PC-9 (cell line): ENCODE measurements at regions not wholly inside any gene's neighbourhood (a gene's known extent, or its start where the extent isn't known, plus 50 kb on each side); places are given as distances from the start of the nearest gene placed in this dataset.

ENCODE experiments used
- BruUV-seq: library from RNA; stranded (reverse); fragments of 400-500 nt; replicated peaks from 2 replicates; lab custom pipeline; 2021; lab: Mats Ljungman, UMichigan
- CTCF ChIA-PET: fragments of 300-600 bp; sonication (Branson Sonifier 250); formaldehyde crosslinking; loops from one replicate; lab custom pipeline; 2022; ENCODE audit warnings: antibody characterized with exemption; lab: Charles Lee
- POLR2A ChIA-PET: fragments of 300-600 bp; sonication (Branson Sonifier 250); formaldehyde crosslinking; loops from one replicate; lab custom pipeline; 2022; ENCODE audit warnings: antibody characterized with exemption; ENCODE audit not compliant: unreplicated experiment; lab: Charles Lee
- DNase-seq, 2 experiments: peaks; one replicate each; pipeline versions ENCODE4 v3.0.0 to v3.0.0-alpha.2; 2015 to 2022; ENCODE audit warnings: mixed read lengths in 1 of 2
- H2AFZ ChIP-seq: fragments of 200-600 bp; sonication (generic); 2 replicates; pipeline ENCODE4 v1.8.1; 2017; ENCODE audit warnings: antibody characterized with exemption
- H3F3A ChIP-seq: fragments of 200-600 bp; sonication (generic); 2 replicates; pipeline ENCODE4 v1.8.1; 2017; ENCODE audit warnings: antibody characterized with exemption, mild to moderate bottlenecking, low read depth; ENCODE audit not compliant: insufficient read depth
- H3K27ac ChIP-seq: fragments of 200-600 bp; sonication (generic); 2 replicates; pipeline ENCODE4 v1.6.1; 2016; ENCODE audit warnings: mixed run types
- H3K27me3 ChIP-seq: fragments of 200-600 bp; sonication (generic); 2 replicates; pipeline ENCODE4 v1.6.1; 2016; ENCODE audit warnings: low read depth, mixed run types; ENCODE audit not compliant: insufficient read depth
- H3K36me3 ChIP-seq: fragments of 200-600 bp; sonication (generic); 2 replicates; pipeline ENCODE4 v1.6.1; 2016; ENCODE audit warnings: low read depth, mixed run types
- H3K4me1 ChIP-seq: fragments of 200-600 bp; sonication (generic); replicated peaks from 2 replicates; pipeline ENCODE4 v1.6.1; 2016; ENCODE audit warnings: mixed run types; ENCODE audit not compliant: insufficient read depth
- H3K4me2 ChIP-seq: fragments of 200-600 bp; sonication (generic); 2 replicates; pipeline ENCODE4 v1.6.1; 2017; ENCODE audit warnings: mixed run types
- H3K4me3 ChIP-seq: fragments of 200-600 bp; sonication (generic); 2 replicates; pipeline ENCODE4 v1.6.1; 2016; ENCODE audit warnings: mixed run types
- H3K79me2 ChIP-seq: fragments of 200-600 bp; sonication (generic); 2 replicates; pipeline ENCODE4 v1.6.1; 2017; ENCODE audit warnings: low read depth, mixed run types
- H3K9me2 ChIP-seq: fragments of 200-600 bp; sonication (generic); 2 replicates; pipeline ENCODE4 v1.8.1; 2017; ENCODE audit warnings: mild to moderate bottlenecking; ENCODE audit not compliant: insufficient read depth
- H3K9me3 ChIP-seq: fragments of 200-600 bp; sonication (generic); 2 replicates; pipeline ENCODE4 v1.8.1; 2016; ENCODE audit warnings: low read depth; ENCODE audit not compliant: insufficient read depth
- H4K20me1 ChIP-seq: fragments of 200-600 bp; sonication (generic); 2 replicates; pipeline ENCODE4 v1.8.1; 2017; ENCODE audit not compliant: insufficient read depth
- EZH2 ChIP-seq: fragments of 200-600 bp; sonication (generic); IDR thresholded peaks from 2 replicates; pipeline ENCODE4 v1.8.0; 2017; ENCODE audit warnings: antibody characterized with exemption, low read depth
- intact Hi-C: fragments of 100-400 bp; cut with micrococcal nuclease; formaldehyde crosslinking; loops from one replicate; pipeline ENCODE4 v1.10.0; 2022; ENCODE audit not compliant: unreplicated experiment
- TF ChIP-seq, protein P1 (sequence below): fragments of 200-600 bp; sonication (generic); conservative IDR thresholded peaks from 2 replicates; pipeline ENCODE4 v1.6.1; 2017; ENCODE audit warnings: mixed run types, antibody characterized with exemption, mild to moderate bottlenecking, moderate library complexity

DNA sequence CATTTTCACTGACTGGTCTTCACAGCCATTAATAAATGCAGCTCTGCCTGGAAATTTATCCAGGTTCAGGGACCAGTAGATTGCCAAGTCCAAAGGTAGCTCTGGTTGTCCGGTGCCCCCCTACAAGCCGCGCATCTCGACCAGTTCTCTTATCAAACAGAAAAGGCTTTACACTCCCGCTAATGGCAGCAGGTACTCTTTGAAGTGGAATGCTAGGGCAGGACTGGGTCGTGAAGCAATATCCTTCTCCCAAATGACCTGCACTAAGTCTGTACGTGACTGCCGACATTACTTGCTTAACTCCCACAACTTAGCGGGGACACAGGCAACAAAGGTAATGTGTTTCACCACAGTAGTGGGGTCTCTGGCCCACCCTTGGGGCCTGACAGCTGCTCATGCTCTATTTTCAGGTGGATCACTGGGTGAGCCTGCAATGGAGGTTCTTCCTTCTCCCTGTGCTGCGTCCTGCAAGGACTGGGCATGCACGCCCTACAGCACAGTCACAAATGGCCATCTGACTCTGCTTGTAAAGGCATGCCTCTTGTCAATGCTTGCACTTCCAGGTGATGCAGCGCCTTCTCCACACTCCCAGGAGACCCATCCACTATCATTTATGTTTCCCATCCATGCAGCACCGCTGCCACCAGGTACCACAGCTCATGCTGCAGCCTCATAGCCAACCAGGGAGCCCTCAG lies 96.1 kb upstream of the CTSC start:
- Histone ChIP-seq H4K20me1 (no peaks in the 10 kb centered on the region), H3K27me3 (no peaks in the 10 kb centered on the region), H3K9me3 (peaks cover 5% of the 10 kb centered on the region; the same call in 1 of the 2 replicates), H3K4me2 (no peak overlapping the region), H3K27ac (no peak overlapping the region), H3K4me3 (no peak overlapping the region), H3K4me1 (peaks cover 2% of the 10 kb centered on the region), H2AFZ (no peak overlapping the region), H3F3A (no peaks in the 10 kb centered on the region), H3K9me2 (no peaks in the 10 kb centered on the region), H3K36me3 (no peaks in the 10 kb centered on the region), H3K79me2 (no peaks in the 10 kb centered on the region)
- POLR2A ChIA-PET: no interaction called here
- BruUV-seq: no TSS peak
- TF ChIP-seq, protein P1, sequence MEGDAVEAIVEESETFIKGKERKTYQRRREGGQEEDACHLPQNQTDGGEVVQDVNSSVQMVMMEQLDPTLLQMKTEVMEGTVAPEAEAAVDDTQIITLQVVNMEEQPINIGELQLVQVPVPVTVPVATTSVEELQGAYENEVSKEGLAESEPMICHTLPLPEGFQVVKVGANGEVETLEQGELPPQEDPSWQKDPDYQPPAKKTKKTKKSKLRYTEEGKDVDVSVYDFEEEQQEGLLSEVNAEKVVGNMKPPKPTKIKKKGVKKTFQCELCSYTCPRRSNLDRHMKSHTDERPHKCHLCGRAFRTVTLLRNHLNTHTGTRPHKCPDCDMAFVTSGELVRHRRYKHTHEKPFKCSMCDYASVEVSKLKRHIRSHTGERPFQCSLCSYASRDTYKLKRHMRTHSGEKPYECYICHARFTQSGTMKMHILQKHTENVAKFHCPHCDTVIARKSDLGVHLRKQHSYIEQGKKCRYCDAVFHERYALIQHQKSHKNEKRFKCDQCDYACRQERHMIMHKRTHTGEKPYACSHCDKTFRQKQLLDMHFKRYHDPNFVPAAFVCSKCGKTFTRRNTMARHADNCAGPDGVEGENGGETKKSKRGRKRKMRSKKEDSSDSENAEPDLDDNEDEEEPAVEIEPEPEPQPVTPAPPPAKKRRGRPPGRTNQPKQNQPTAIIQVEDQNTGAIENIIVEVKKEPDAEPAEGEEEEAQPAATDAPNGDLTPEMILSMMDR: no peak
- no peak for TF ChIP-seq EZH2
- intact Hi-C loops: no loop called here
- CTCF ChIA-PET: no interaction called here
- no peak for DNase-seq

DNA sequence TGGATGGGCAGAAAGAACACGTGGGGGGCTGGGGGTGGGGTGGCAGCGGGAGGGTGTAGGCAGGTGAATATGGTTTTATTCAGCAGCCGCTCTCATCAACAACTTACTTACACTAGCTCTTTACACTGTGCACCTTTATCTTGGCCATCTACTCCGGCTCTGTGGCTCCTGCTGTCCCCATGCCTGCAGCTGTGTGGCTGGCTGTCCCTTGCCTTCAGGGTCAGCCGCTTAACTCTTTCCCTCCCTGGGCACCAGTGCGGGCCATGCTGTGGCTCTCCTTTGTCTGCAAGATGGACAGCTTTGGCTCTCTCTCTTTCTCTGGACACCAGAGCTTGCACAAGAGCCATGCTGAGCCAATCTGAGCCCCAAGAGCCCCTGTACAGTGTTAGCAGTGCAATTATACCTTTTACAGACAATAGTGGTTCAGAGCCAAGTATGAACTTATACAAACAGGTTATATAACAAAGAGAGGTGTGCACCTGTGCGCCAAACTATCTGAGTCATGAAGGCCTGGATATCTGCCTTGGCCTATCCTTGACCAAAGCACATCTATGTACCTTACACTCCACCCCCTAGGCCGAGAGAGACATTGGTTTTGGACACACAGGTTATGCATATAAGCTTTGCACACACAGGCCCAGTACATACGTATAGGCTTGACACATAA lies 94.3 kb upstream of the CTSC start:
- POLR2A ChIA-PET: interaction anchor here (0.6 kb wide), 3 partner anchors 19 to 81 kb away, joined by 4 read pairs; no protein-coding TSS in a partner anchor
- Histone ChIP-seq H3K9me3 (peaks cover 5% of the 10 kb centered on the region; the same call in 1 of the 2 replicates), H3K27ac (no peak overlapping the region), H3K4me3 (no peak overlapping the region), H3K9me2 (no peaks in the 10 kb centered on the region), H3K79me2 (no peaks in the 10 kb centered on the region), H3K36me3 (no peaks in the 10 kb centered on the region), H2AFZ (no peak overlapping the region), H3F3A (no peaks in the 10 kb centered on the region), H4K20me1 (no peaks in the 10 kb centered on the region), H3K4me1 (no peaks in the 10 kb centered on the region; the same call in 1 of the 2 replicates), H3K4me2 (no peak overlapping the region), H3K27me3 (no peaks in the 10 kb centered on the region)
- peak; percentile 14 to 65 for DNase-seq
- no TSS peak for BruUV-seq
- intact Hi-C loops: no loop called here
- TF ChIP-seq EZH2: no peak
- TF ChIP-seq, protein P1: no peak
- CTCF ChIA-PET: no interaction called here

DNA sequence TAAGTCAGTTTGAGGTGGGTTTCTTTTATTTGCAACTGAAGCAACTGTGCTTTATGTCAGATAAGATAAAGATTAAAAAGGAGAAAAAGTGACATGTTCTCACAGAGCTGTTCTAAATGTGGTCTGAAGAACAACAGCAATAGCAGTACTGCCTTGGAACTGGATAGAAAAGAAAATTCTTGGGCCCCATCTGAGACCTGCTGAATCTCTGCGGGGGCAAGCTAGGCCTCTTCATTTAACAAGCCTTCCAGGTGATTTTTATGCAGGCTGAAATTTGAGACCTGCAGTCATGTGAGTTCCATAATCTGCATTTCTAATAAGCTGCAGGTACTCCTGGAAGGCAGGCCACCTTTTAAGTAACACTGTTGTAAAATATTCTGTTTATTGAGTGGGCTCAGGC lies 91.4 kb upstream of the CTSC start:
- H3K27ac ChIP-seq: no peak overlapping the region
- no peak overlapping the region for H3K4me2 ChIP-seq
- no peak for TF ChIP-seq EZH2
- TF ChIP-seq, protein P1: no peak
- no TSS peak for BruUV-seq
- no peaks in the 10 kb centered on the region for H3F3A ChIP-seq
- no peaks in the 10 kb centered on the region for H4K20me1 ChIP-seq
- H3K9me3 ChIP-seq: no peaks in the 10 kb centered on the region
- POLR2A ChIA-PET: no interaction called here
- intact Hi-C loops: no loop called here
- no peaks in the 10 kb centered on the region for H3K27me3 ChIP-seq
- CTCF ChIA-PET: no interaction called here
- H3K79me2 ChIP-seq: no peaks in the 10 kb centered on the region
- DNase-seq: no peak
- H3K4me3 ChIP-seq: no peak overlapping the region
- H3K36me3 ChIP-seq: no peaks in the 10 kb centered on the region
- no peak overlapping the region for H2AFZ ChIP-seq
- no peaks in the 10 kb centered on the region for H3K4me1 ChIP-seq
- H3K9me2 ChIP-seq: no peaks in the 10 kb centered on the region
